Endothelial cell of umbilical vein (primary cell): ENCODE measurements at regions not wholly inside any gene's neighbourhood (a gene's known extent, or its start where the extent isn't known, plus 50 kb on each side); places are given as distances from the start of the nearest gene placed in this dataset.

Source experiments
- CTCF ChIP-seq, 2 donors: IDR thresholded peaks; 1 replicate in 1 of 2; 2 replicates in 1 of 2; pipeline ENCODE4 v1.5.1; 2011; ENCODE audit warnings: low read length in 2 of 2, mild to moderate bottlenecking in 2 of 2, moderate library complexity in 2 of 2, control low read depth in 1 of 2, inconsistent platforms in 1 of 2, low read depth in 1 of 2; ENCODE audit not compliant: insufficient read depth in 1 of 2; ENCODE audit errors: extremely low read depth in 1 of 2
- EZH2 ChIP-seq: IDR thresholded peaks from 2 replicates; pipeline ENCODE4 v1.6.1; 2012; ENCODE audit warnings: borderline replicate concordance, low read depth, mild to moderate bottlenecking, moderate library complexity, low read length, inconsistent platforms; ENCODE audit not compliant: severe bottlenecking
- MYC ChIP-seq: IDR thresholded peaks from one replicate; pipeline ENCODE4 v1.6.1; 2011; ENCODE audit warnings: mild to moderate bottlenecking, low read depth, low read length
- POLR2A ChIP-seq: IDR thresholded peaks from 2 replicates; pipeline ENCODE4 v1.6.1; 2012; ENCODE audit warnings: low read depth, mild to moderate bottlenecking, control low read depth, low read length
- POLR2AphosphoS5 ChIP-seq: IDR thresholded peaks from 2 replicates; pipeline ENCODE4 v1.6.1; 2012; ENCODE audit warnings: low read depth, mild to moderate bottlenecking, control low read depth, low read length, moderate library complexity; ENCODE audit not compliant: insufficient read depth

GRCh38 chr1:29599826-29600225, 363.5 kb downstream of the PTPRU start:
- no peak for TF ChIP-seq POLR2A
- TF ChIP-seq CTCF (IDR thresholded peaks at IDR 0.05; ENCODE audit: extremely low read depth in 1 of 2, insufficient read depth in 1 of 2, low read depth in 1 of 2, low read length in 2 of 2) = no peak
- TF ChIP-seq EZH2 = no peak
- no peak for TF ChIP-seq MYC
- TF ChIP-seq POLR2AphosphoS5 = no peak
